H1 (cell line): ENCODE measurements at regions not wholly inside any gene's neighbourhood (a gene's known extent, or its start where the extent isn't known, plus 50 kb on each side); places are given as distances from the start of the nearest gene placed in this dataset.

Source experiments
- ATF3 ChIP-seq: IDR thresholded peaks from 2 replicates; pipeline ENCODE4 v1.6.1; 2011; ENCODE audit warnings: low read depth, mild to moderate bottlenecking, low read length; ENCODE audit not compliant: insufficient read depth
- BACH1 ChIP-seq: IDR thresholded peaks from 2 replicates; pipeline ENCODE4 v1.6.1; 2012; ENCODE audit warnings: low read length, improper control_type of control experiment
- CTCF ChIP-seq, 3 experiments: IDR thresholded peaks; 1 replicate in 2 of 3; 2 replicates in 1 of 3; pipeline versions ENCODE4 v1.5.1 to v1.6.1; 2011; ENCODE audit warnings: low read length in 3 of 3, mild to moderate bottlenecking in 3 of 3, inconsistent platforms in 2 of 3, low read depth in 1 of 3, moderate library complexity in 1 of 3; ENCODE audit not compliant: insufficient read depth in 1 of 3; ENCODE audit errors: control extremely low read depth in 1 of 3
- MAFK ChIP-seq: IDR thresholded peaks from 2 replicates; pipeline ENCODE4 v1.6.1; 2012; ENCODE audit warnings: low read depth, mild to moderate bottlenecking, improper control_type of control experiment, low read length
- POLR2A ChIP-seq, 2 experiments: IDR thresholded peaks; 1 replicate in 1 of 2; 2 replicates in 1 of 2; pipeline ENCODE4 v1.6.1; 2011; ENCODE audit warnings: low read depth in 2 of 2, low read length in 2 of 2, mild to moderate bottlenecking in 2 of 2; ENCODE audit errors: control extremely low read depth in 1 of 2
- POLR2AphosphoS5 ChIP-seq: IDR thresholded peaks from 2 replicates; pipeline ENCODE4 v1.6.1; 2011; ENCODE audit warnings: low read depth, low read length
- RFX5 ChIP-seq: IDR thresholded peaks from 2 replicates; pipeline ENCODE4 v1.6.1; 2011; ENCODE audit warnings: low read depth, low read length, improper control_type of control experiment, borderline replicate concordance
- RNF2 ChIP-seq: fragments of 200-900, 300-1000 bp; sonication (generic); IDR thresholded peaks from 2 replicates; pipeline ENCODE4 v1.7.1; 2016; ENCODE audit warnings: borderline replicate concordance, low read depth, mild to moderate bottlenecking, antibody characterized with exemption, low read length; ENCODE audit not compliant: poor library complexity, severe bottlenecking; ENCODE audit errors: missing control alignments
- TAF1 ChIP-seq: IDR thresholded peaks from 2 replicates; pipeline ENCODE4 v1.6.1; 2011; ENCODE audit warnings: mild to moderate bottlenecking, low read depth, low read length
- USF2 ChIP-seq: IDR thresholded peaks from 2 replicates; pipeline ENCODE4 v1.6.1; 2011; ENCODE audit warnings: low read length, improper control_type of control experiment

- TF ChIP-seq USF2, result no peak
- no peak for TF ChIP-seq RNF2
- TF ChIP-seq CTCF (IDR thresholded peaks at IDR 0.05; ENCODE audit: control extremely low read depth in 1 of 3, insufficient read depth in 1 of 3, low read depth in 1 of 3, low read length in 3 of 3), result no peak
- no peak for TF ChIP-seq POLR2AphosphoS5
- TF ChIP-seq POLR2A (IDR thresholded peaks at IDR 0.05; ENCODE audit: control extremely low read depth in 1 of 2, low read depth in 2 of 2, low read length in 2 of 2), result no peak
- no peak for TF ChIP-seq TAF1
- no peak for TF ChIP-seq ATF3
- no peak for TF ChIP-seq RFX5
- no peak for TF ChIP-seq MAFK
- TF ChIP-seq BACH1, result no peak
Measured at GRCh38 chr4:125801924-125802323, 487.2 kb downstream of the FAT4 start.
